ENCODE measurements at regions not wholly inside any gene's neighbourhood (a gene's known extent, or its start where the extent isn't known, plus 50 kb on each side); places are given as distances from the start of the nearest gene placed in this dataset.
"Not testable (repeated sequence)": the region's sequence is repeated elsewhere in the genome, so short reads cannot be mapped to it uniquely, and the experiment has no call there.

GRCh38 chr7:8938044-8938805 lies 504.8 kb downstream of the NXPH1 start:
- DNase-seq: no peak

GRCh38 chr7:8939446-8939845 lies 506.0 kb downstream of the NXPH1 start:
- DNase-seq: no peak

- DNase-seq: no peak
These were observed 530.3 kb downstream of the NXPH1 start for GRCh38 chr7:8963722-8964121.

- DNase-seq: no peak
These were observed 531.8 kb downstream of the NXPH1 start for GRCh38 chr7:8965177-8965576.

GRCh38 chr7:8973601-8974000 lies 540.2 kb downstream of the NXPH1 start:
- DNase-seq: no peak

- no peak for DNase-seq
These were observed 542.3 kb downstream of the NXPH1 start for GRCh38 chr7:8975681-8976080.

GRCh38 chr7:8982338-8982992 lies 549.1 kb downstream of the NXPH1 start:
- no peak for DNase-seq

- no peak for DNase-seq
These were observed 551.8 kb downstream of the NXPH1 start for GRCh38 chr7:8985255-8985654.

GRCh38 chr7:8988267-8988666 lies 554.9 kb downstream of the NXPH1 start:
- no peak for DNase-seq

- no peak for DNase-seq
These were observed 557.8 kb downstream of the NXPH1 start for GRCh38 chr7:8991159-8991558.

GRCh38 chr7:8998762-8999161 lies 565.4 kb downstream of the NXPH1 start:
- DNase-seq: no peak

- DNase-seq: no peak
These were observed 580.5 kb downstream of the NXPH1 start for GRCh38 chr7:9013940-9014339.

GRCh38 chr7:9017286-9017685 lies 583.9 kb downstream of the NXPH1 start:
- no peak for DNase-seq

GRCh38 chr7:9022456-9022855 lies 589.0 kb downstream of the NXPH1 start:
- no peak for DNase-seq

GRCh38 chr7:9023675-9024294 lies 590.4 kb downstream of the NXPH1 start:
- no peak for DNase-seq

GRCh38 chr7:9026121-9026520 lies 592.7 kb downstream of the NXPH1 start:
- no peak for DNase-seq

- no peak for DNase-seq
These were observed 594.6 kb downstream of the NXPH1 start for GRCh38 chr7:9028012-9028411.

GRCh38 chr7:9029681-9030530 lies 596.5 kb downstream of the NXPH1 start:
- DNase-seq: no peak

- no peak for DNase-seq
These were observed 597.6 kb downstream of the NXPH1 start for GRCh38 chr7:9030976-9031375.

- no peak for DNase-seq
These were observed 598.0 kb downstream of the NXPH1 start for GRCh38 chr7:9031386-9031785.

- no peak for DNase-seq
These were observed 602.7 kb downstream of the NXPH1 start for GRCh38 chr7:9036080-9036479.

GRCh38 chr7:9071160-9071762 lies 637.9 kb downstream of the NXPH1 start:
- no peak for DNase-seq

- not testable (repeated sequence) for DNase-seq
These were observed 642.4 kb downstream of the NXPH1 start for GRCh38 chr7:9075774-9076173.

Data from fibroblast of upper back skin (primary cell).